A673 (cell line): ENCODE measurements at regions not wholly inside any gene's neighbourhood (a gene's known extent, or its start where the extent isn't known, plus 50 kb on each side); places are given as distances from the start of the nearest gene placed in this dataset.

Source experiments
- BruUV-seq: library from RNA; stranded (reverse); fragments of 400-500 nt; replicated peaks from 2 replicates; lab custom pipeline; 2021; lab: Mats Ljungman, UMichigan
- CTCF ChIA-PET: fragments of 300-600 bp; sonication (Branson Sonifier 250); formaldehyde crosslinking; loops from one replicate; lab custom pipeline; 2022; ENCODE audit warnings: antibody characterized with exemption; lab: Charles Lee
- POLR2A ChIA-PET: fragments of 300-600 bp; sonication (Branson Sonifier 250); formaldehyde crosslinking; loops from one replicate; lab custom pipeline; 2022; ENCODE audit warnings: antibody characterized with exemption; ENCODE audit not compliant: low non-redundant PET; lab: Charles Lee
- DNase-seq: peaks from one replicate; pipeline ENCODE4 v3.0.0-alpha.2; 2015; ENCODE audit warnings: low spot score
- H3K27ac ChIP-seq: fragments of 200-600 bp; sonication (generic); 2 replicates; pipeline ENCODE4 v1.5.1; 2016; ENCODE audit warnings: mixed run types, low read depth, mild to moderate bottlenecking, mixed read lengths, antibody characterized with exemption, low read length; ENCODE audit not compliant: poor library complexity, severe bottlenecking
- H3K27me3 ChIP-seq: fragments of 200-600 bp; sonication (generic); replicated peaks from 2 replicates; pipeline ENCODE4 v1.6.1; 2017; ENCODE audit warnings: mixed run types, low read depth, mild to moderate bottlenecking, mixed read lengths, antibody characterized with exemption, low read length; ENCODE audit not compliant: insufficient read depth, poor library complexity
- H3K36me3 ChIP-seq: fragments of 200-600 bp; sonication (generic); 2 replicates; pipeline ENCODE4 v1.6.1; 2016; ENCODE audit warnings: mixed run types, mild to moderate bottlenecking, mixed read lengths, antibody characterized with exemption, low read length; ENCODE audit not compliant: insufficient read depth, poor library complexity, severe bottlenecking
- H3K4me1 ChIP-seq: fragments of 200-600 bp; sonication (generic); 2 replicates; pipeline ENCODE4 v1.6.1; 2017; ENCODE audit warnings: mixed run types, mild to moderate bottlenecking, mixed read lengths, antibody characterized with exemption, low read length; ENCODE audit not compliant: insufficient read depth, poor library complexity, severe bottlenecking
- H3K4me3 ChIP-seq: fragments of 200-600 bp; sonication (generic); 2 replicates; pipeline ENCODE4 v1.5.1; 2016; ENCODE audit warnings: low read depth, mixed run types, mild to moderate bottlenecking, mixed read lengths, low read length; ENCODE audit not compliant: poor library complexity, severe bottlenecking
- H3K9me3 ChIP-seq: fragments of 200-600 bp; sonication (generic); 2 replicates; pipeline ENCODE4 v1.6.1; 2016; ENCODE audit warnings: mixed run types, low read depth, mild to moderate bottlenecking, mixed read lengths, antibody characterized with exemption, low read length; ENCODE audit not compliant: poor library complexity, severe bottlenecking
- EZH2 ChIP-seq: fragments of 200-600 bp; sonication (generic); IDR thresholded peaks from 2 replicates; pipeline ENCODE4 v1.6.1; 2017; ENCODE audit warnings: borderline replicate concordance, low read depth, mild to moderate bottlenecking, mixed read lengths, antibody characterized with exemption, low read length; ENCODE audit not compliant: poor library complexity, severe bottlenecking
- intact Hi-C: fragments of 100-400 bp; cut with micrococcal nuclease; formaldehyde crosslinking; loops from one replicate; pipeline ENCODE4 v1.10.0; 2022; ENCODE audit not compliant: unreplicated experiment
- TF ChIP-seq, protein P1 (sequence below): fragments of 300-800, 200-600 bp; sonication (generic); conservative IDR thresholded peaks from 2 replicates; pipeline ENCODE4 v1.5.1; 2017; ENCODE audit warnings: low read depth, mild to moderate bottlenecking, antibody characterized with exemption, low read length, moderate library complexity, mixed read lengths

DNA sequence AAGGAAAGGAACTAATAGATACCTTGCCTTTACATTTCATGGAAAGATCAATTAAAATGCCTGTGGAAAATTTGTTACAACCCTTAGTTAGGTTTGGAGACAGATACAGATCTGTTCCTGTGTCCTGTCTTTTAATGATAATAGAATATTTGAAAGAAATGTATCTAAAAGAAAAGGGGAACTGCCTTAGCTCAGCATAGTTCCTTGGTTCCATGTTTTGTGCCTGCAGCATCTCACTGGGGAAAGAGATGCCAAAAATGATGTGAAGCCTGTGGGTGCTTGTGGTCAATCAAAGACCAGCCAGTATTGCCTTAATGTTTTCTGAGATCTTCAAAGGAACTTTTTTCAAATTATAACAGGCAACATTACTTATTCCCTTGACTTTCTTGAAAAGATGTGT, 147.6 kb downstream of the ADCYAP1 start:
- peaks cover 4% of the 10 kb centered on the region for H3K27me3 ChIP-seq
- POLR2A ChIA-PET = no interaction called here

DNA sequence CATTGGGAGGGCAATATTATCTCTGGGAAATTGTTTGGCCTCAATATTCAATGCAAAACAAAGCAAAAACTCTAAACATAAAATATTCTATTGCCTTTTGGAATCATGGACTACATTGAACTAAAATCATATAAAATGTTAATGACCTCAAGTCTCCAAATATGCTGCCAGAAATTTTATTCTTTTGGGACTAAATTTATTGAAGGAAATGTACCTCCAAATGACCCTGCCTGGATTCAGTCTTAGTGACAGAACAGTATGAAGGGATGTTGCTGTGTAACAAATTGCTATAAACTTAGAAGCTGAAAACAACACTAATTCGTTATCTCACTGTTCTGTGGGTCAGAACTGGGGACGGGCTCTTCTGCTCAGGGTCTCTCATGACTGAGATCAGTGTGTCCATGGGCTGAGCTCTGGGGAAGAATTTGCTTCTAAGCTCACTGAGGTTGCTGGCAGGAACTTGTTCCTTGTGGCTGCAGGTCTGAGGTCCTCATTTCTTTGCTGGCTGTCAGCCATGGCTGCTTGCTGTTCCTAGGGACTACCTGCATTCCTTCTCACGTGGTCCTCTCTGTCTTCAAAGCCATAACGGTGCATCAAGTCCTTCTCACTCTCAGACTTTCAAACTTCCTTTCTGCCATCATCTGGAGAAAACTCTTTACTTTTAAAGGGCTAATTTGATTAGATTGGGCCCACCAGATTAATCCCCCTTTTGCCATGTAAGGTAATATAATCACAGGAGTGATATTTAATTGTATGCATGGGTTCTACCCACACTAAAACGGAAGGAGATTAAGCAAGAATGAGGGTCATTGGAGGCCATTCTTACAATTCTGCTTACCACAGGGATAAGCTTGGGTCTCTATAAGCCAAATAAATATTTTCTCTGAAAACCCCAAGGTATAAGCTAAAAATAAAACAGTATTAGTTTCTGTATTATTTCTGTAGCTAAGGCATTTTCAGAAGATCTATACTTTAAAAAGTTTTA, 149.0 kb downstream of the ADCYAP1 start:
- Histone ChIP-seq H3K4me1 (no peaks in the 10 kb centered on the region), H3K9me3 (peaks cover 7% of the 10 kb centered on the region), H3K36me3 (no peaks in the 10 kb centered on the region), H3K4me3 (no peak overlapping the region), H3K27me3 (peaks cover 4% of the 10 kb centered on the region), H3K27ac (no peak overlapping the region)
- intact Hi-C loops = no loop called here
- DNase-seq = no peak
- ChIA-PET POLR2A (no interaction called here), CTCF (no interaction called here)
- TF ChIP-seq, protein P1, sequence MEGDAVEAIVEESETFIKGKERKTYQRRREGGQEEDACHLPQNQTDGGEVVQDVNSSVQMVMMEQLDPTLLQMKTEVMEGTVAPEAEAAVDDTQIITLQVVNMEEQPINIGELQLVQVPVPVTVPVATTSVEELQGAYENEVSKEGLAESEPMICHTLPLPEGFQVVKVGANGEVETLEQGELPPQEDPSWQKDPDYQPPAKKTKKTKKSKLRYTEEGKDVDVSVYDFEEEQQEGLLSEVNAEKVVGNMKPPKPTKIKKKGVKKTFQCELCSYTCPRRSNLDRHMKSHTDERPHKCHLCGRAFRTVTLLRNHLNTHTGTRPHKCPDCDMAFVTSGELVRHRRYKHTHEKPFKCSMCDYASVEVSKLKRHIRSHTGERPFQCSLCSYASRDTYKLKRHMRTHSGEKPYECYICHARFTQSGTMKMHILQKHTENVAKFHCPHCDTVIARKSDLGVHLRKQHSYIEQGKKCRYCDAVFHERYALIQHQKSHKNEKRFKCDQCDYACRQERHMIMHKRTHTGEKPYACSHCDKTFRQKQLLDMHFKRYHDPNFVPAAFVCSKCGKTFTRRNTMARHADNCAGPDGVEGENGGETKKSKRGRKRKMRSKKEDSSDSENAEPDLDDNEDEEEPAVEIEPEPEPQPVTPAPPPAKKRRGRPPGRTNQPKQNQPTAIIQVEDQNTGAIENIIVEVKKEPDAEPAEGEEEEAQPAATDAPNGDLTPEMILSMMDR = no peak
- TF ChIP-seq EZH2 = no peak
- BruUV-seq = no TSS peak

More for the DNA sequence above, 147.6 kb downstream of the ADCYAP1 start:
- no peaks in the 10 kb centered on the region for H3K36me3 ChIP-seq
- intact Hi-C loops = no loop called here
- TF ChIP-seq, protein P1 = no peak
- no peak for TF ChIP-seq EZH2
- peaks cover 7% of the 10 kb centered on the region for H3K9me3 ChIP-seq
- no peak for DNase-seq
- H3K4me1 ChIP-seq = no peaks in the 10 kb centered on the region
- H3K4me3 ChIP-seq = no peak overlapping the region
- BruUV-seq = no TSS peak
- CTCF ChIA-PET = no interaction called here
- no peak overlapping the region for H3K27ac ChIP-seq

DNA sequence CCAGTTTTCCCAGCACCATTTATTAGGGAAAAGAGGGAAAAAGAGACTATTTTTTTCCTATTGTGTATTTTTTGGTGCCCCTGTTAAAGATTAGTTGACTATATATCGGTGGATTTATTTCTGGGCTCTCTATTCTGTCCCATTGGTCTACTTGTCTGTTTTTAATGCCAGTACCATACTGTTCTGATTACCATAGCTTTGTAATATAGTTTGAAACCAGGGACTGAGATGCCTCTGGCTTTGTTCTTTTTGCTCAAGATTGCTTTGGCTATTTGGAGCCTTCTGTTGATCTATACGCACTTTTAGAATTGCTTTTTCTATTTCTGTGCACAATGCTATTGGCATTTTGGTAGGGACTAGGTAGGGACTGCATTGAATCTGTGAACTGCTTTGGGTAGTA, 151.7 kb downstream of the ADCYAP1 start:
- CTCF ChIA-PET = no interaction called here
- Histone ChIP-seq H3K27ac (no peak overlapping the region), H3K4me3 (no peak overlapping the region), H3K9me3 (peaks cover 7% of the 10 kb centered on the region), H3K27me3 (peaks cover 4% of the 10 kb centered on the region), H3K36me3 (no peaks in the 10 kb centered on the region), H3K4me1 (no peaks in the 10 kb centered on the region)
- intact Hi-C loops = no loop called here
- TF ChIP-seq, protein P1 = no peak
- no peak for TF ChIP-seq EZH2
- POLR2A ChIA-PET = no interaction called here
- no peak for DNase-seq
- no TSS peak for BruUV-seq
